Body of pancreas (tissue), 4 donors: ENCODE measurements at regions not wholly inside any gene's neighbourhood (a gene's known extent, or its start where the extent isn't known, plus 50 kb on each side); places are given as distances from the start of the nearest gene placed in this dataset.

Experiments used
- ATAC-seq: fragments of 150-250 bp; one replicate; pipeline ENCODE4 v1.9.1; 2016
- DNase-seq, 4 donors: peaks; one replicate each; pipeline ENCODE4 v3.0.0-alpha.2; 2019
- H3K27ac ChIP-seq, 4 donors: fragments of 200-600 bp; sonication (generic); 1 replicate in 3 of 4; 2 replicates in 1 of 4; pipeline versions ENCODE4 v1.5.1 to v1.6.1; 2016 to 2019; ENCODE audit warnings: mild to moderate bottlenecking in 1 of 4, mixed read lengths in 1 of 4, moderate library complexity in 1 of 4
- H3K27me3 ChIP-seq, 2 donors: fragments of 200-600 bp; sonication (generic); one replicate each; pipeline ENCODE4 v1.6.0; 2016; ENCODE audit warnings: mild to moderate bottlenecking in 1 of 2
- H3K36me3 ChIP-seq, 2 donors: fragments of 200-600 bp; sonication (generic); replicated peaks in 1 of 2; 2 replicates each; pipeline ENCODE4 v1.5.1; 2016; ENCODE audit warnings: low read depth in 2 of 2; ENCODE audit not compliant: insufficient read depth in 1 of 2
- H3K4me1 ChIP-seq: fragments of 200-600 bp; sonication (generic); one replicate; pipeline ENCODE4 v1.6.0; 2016
- H3K4me3 ChIP-seq, 2 donors: fragments of 200-600 bp; sonication (generic); 1 replicate in 1 of 2; 2 replicates in 1 of 2; pipeline ENCODE4 v1.5.1; 2016 to 2019
- H3K9me3 ChIP-seq, 3 donors: fragments of 200-600 bp; sonication (generic); 1 replicate in 2 of 3; 2 replicates in 1 of 3; pipeline ENCODE4 v1.5.1; 2016
- POLR2A ChIP-seq, 3 donors: fragments of 450-650 bp; IDR thresholded peaks; one replicate each; pipeline ENCODE4 v1.6.1; 2016; ENCODE audit warnings: antibody characterized with exemption in 3 of 3, mild to moderate bottlenecking in 2 of 3
- WGBS, 2 donors: methylation state at CpG; one replicate each; pipeline ENCODE4 v1.1.5; 2017; 5-methylcytosine and 5-hydroxymethylcytosine counted together
- intact Hi-C: fragments of 100-400 bp; cut with DNase I; formaldehyde crosslinking; loops from one replicate; pipeline ENCODE4 v1.15.1; 2023
- TF ChIP-seq, protein P1 (sequence below), 7 experiments: fragments of 450-650 bp in 4 of 7; fragments of 200-600 bp in 3 of 7; sonication (generic) in 3 of 7; IDR thresholded peaks; one replicate each; pipeline ENCODE4 v1.5.1; 2016 to 2019; ENCODE audit warnings: antibody characterized with exemption in 7 of 7

DNA sequence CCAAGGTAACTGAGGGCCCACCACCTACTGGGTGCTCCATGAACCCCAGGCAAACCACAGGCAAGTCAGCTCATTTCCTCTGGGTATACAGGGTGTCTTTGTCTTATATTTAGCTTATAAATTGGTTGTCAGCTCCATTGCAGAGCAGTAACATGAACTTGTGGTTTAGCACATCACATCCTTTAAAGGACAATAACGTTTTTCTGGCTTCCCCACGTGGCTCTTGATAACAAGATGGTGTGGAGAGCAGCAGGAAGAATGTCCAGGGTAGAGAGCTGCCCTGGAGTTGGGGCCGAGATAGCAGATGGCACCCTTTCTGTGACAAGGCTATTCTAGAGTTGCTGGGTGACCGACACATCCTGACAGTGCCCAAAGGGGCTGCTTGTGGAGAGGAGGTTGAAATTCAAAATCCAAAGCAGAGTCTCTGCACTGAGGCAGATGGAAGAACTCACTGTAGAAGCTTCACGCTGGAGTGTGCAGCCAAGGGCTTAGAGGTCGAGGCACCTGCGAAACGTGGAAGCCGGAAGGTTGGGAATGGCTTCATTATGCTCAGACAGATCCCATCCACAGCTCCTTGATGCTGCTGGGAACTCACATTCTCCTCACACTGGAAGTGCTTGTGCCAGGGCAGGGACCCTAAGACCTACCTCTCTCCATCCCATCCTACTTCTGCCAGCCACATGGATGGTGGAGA is 133.0 kb upstream of the FRY start:
- Histone ChIP-seq H3K27me3 (no peaks in the 10 kb centered on the region), H3K4me1 (no peaks in the 10 kb centered on the region), H3K4me3 (no peak overlapping the region), H3K36me3 (no peaks in the 10 kb centered on the region), H3K9me3 (no peaks in the 10 kb centered on the region), H3K27ac (no peak overlapping the region)
- 66 to 71% methylated on average over 9 of the region's 9 CpGs for WGBS, 2 donors
- no peak for ATAC-seq
- intact Hi-C loops: no loop called here
- TF ChIP-seq, protein P1, sequence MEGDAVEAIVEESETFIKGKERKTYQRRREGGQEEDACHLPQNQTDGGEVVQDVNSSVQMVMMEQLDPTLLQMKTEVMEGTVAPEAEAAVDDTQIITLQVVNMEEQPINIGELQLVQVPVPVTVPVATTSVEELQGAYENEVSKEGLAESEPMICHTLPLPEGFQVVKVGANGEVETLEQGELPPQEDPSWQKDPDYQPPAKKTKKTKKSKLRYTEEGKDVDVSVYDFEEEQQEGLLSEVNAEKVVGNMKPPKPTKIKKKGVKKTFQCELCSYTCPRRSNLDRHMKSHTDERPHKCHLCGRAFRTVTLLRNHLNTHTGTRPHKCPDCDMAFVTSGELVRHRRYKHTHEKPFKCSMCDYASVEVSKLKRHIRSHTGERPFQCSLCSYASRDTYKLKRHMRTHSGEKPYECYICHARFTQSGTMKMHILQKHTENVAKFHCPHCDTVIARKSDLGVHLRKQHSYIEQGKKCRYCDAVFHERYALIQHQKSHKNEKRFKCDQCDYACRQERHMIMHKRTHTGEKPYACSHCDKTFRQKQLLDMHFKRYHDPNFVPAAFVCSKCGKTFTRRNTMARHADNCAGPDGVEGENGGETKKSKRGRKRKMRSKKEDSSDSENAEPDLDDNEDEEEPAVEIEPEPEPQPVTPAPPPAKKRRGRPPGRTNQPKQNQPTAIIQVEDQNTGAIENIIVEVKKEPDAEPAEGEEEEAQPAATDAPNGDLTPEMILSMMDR (IDR thresholded peaks at IDR 0.05): no peak
- TF ChIP-seq POLR2A (IDR thresholded peaks at IDR 0.05): no peak
- no peak for DNase-seq

DNA sequence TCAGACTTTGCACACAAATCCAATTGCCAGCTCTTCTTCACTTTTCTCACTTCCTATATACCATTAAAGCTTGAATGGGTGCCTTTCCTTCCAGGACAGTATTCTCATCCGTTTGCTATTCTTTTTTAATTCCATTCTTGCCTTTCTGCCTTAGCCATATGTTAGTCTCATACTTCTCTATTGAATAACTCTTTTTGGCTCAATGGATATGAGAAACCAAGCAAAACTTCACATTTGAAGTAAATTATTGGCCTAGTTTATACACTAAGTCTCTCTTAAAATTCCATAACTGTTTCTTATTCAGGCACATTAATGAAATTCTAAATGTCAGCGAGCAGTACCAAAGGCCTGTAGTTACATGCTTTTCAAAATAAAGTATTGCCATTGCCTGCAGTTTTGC is 129.6 kb upstream of the FRY start:
- H3K27ac ChIP-seq: no peak overlapping the region
- TF ChIP-seq POLR2A (IDR thresholded peaks at IDR 0.05): no peak
- TF ChIP-seq, protein P1 (IDR thresholded peaks at IDR 0.05): no peak
- DNase-seq (no peak), ATAC-seq (no peak)
- intact Hi-C loops: no loop called here
- H3K4me1 ChIP-seq: no peaks in the 10 kb centered on the region
- no peaks in the 10 kb centered on the region for H3K9me3 ChIP-seq
- H3K27me3 ChIP-seq: no peaks in the 10 kb centered on the region
- WGBS, 2 donors: 90 to 91% methylated on average over 2 of the region's 2 CpGs
- H3K36me3 ChIP-seq: no peaks in the 10 kb centered on the region
- no peak overlapping the region for H3K4me3 ChIP-seq

DNA sequence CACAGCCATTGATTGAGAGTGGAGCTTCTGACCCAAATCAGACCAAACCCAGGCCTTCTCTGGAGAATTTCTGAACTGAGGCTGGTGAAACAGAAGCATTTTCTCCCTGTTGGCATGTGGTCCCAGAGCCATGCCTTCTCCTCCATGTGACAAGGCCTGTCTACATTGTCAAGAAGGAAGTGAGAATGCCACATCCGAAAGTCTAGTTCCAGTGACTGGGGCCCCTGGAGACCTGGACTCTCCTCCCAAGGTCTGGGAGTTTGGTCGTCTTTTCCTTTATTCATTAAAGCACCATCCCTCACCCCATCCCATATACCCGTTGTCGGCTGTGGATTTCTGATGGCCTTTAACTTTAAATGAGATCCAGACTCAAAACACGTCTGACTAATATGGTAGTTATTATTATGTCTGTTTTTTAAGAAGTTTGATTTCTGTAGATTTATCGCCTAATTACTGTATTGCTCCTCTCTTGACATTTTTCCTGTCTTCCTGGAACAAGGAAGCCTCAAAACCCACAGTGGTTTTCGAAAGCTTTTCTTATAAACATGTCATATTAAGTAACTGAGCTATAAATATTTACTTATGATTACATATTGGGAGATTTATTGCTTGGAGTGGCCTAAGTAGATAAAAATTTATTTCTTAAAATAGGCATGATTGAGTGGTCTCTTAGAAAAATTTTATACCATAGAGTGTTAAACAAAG is 128.3 kb upstream of the FRY start:
- Histone ChIP-seq H3K4me3 (no peak overlapping the region), H3K27ac (no peak overlapping the region), H3K4me1 (no peaks in the 10 kb centered on the region), H3K27me3 (no peaks in the 10 kb centered on the region), H3K36me3 (no peaks in the 10 kb centered on the region), H3K9me3 (no peaks in the 10 kb centered on the region)
- DNase-seq (no peak), ATAC-seq (no peak)
- intact Hi-C loops: no loop called here
- TF ChIP-seq, protein P1 (IDR thresholded peaks at IDR 0.05): no peak
- TF ChIP-seq POLR2A (IDR thresholded peaks at IDR 0.05): no peak
- whole genome bisulfite sequencing, 2 donors: 70 to 74% methylated on average over 7 of the region's 7 CpGs

DNA sequence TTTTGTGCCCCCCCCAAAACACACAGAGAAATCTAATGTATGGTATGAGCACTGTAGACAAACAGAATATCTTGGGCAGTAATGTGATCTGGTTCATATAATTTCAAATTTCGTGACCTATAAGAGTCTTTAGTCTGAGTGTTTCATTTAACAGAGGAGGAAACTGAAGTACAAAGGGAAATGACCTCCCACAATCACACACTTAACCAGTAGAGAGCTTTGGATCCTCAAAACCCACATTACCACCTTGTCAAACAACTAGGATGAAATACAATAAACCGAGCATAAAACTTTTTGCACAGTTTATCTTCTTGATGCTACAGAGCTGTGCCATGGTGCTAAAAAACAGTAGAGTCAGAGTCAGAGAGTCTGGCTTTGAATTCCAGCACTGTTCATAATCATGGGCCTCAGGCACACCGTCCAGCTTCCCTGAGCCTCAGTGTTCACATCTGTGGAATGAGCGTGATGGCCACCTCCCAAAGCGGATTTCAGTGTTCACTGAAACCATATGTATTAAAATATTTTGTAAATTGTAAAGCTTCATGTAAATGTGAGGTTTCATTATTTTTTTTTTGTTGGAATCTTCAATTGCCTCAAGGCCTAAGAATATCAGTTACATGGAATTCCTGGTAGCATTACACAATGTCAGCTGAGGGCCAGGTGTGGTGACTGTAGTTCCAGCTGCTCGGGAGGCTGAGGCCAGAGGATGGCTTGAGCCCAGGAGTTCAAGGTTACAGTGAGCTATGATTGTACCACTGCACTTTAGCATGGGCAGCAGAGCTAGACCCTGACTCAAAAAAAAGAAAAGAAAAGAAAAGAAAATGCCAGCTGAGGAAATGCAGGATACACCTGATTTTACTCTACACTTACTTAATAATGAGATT is 126.4 kb upstream of the FRY start:
- DNase-seq (peak in 1 of 4 donors; percentile 22), ATAC-seq (no peak)
- intact Hi-C loops: no loop called here
- Histone ChIP-seq H3K36me3 (no peaks in the 10 kb centered on the region), H3K9me3 (no peaks in the 10 kb centered on the region), H3K4me3 (no peak overlapping the region), H3K4me1 (no peaks in the 10 kb centered on the region), H3K27ac (no peak overlapping the region), H3K27me3 (no peaks in the 10 kb centered on the region)
- 70 to 76% methylated on average over 6 of the region's 6 CpGs for WGBS, 2 donors
- no peak for TF ChIP-seq POLR2A (IDR thresholded peaks at IDR 0.05)
- TF ChIP-seq, protein P1 (IDR thresholded peaks at IDR 0.05): no peak
